Parathyroid adenoma (tissue), 2 donors: ENCODE measurements at regions not wholly inside any gene's neighbourhood (a gene's known extent, or its start where the extent isn't known, plus 50 kb on each side); places are given as distances from the start of the nearest gene placed in this dataset.

Source experiments
- H2AFZ ChIP-seq: fragments of 300-600 bp; sonication (generic); one replicate; pipeline ENCODE4 v1.7.0; 2017; ENCODE audit warnings: antibody characterized with exemption, mild to moderate bottlenecking
- H3K27ac ChIP-seq: fragments of 300-600 bp; sonication (generic); one replicate; pipeline ENCODE4 v1.7.0; 2017
- H3K27me3 ChIP-seq: fragments of 300-600 bp; sonication (generic); one replicate; pipeline ENCODE4 v1.7.0; 2017; ENCODE audit warnings: low read length; ENCODE audit not compliant: control insufficient read depth, insufficient read depth
- H3K36me3 ChIP-seq: fragments of 300-600 bp; sonication (generic); one replicate; pipeline ENCODE4 v1.7.0; 2017; ENCODE audit warnings: low read length; ENCODE audit not compliant: control insufficient read depth, insufficient read depth
- H3K4me1 ChIP-seq: fragments of 300-600 bp; sonication (generic); one replicate; pipeline ENCODE4 v1.7.0; 2017; ENCODE audit warnings: control low read depth
- H3K4me2 ChIP-seq: fragments of 300-600 bp; sonication (generic); one replicate; pipeline ENCODE4 v1.7.0; 2017; ENCODE audit warnings: low read length
- H3K4me3 ChIP-seq: fragments of 300-600 bp; sonication (generic); one replicate; pipeline ENCODE4 v1.7.0; 2017; ENCODE audit warnings: low read depth, low read length
- H3K79me2 ChIP-seq: fragments of 300-600 bp; sonication (generic); one replicate; pipeline ENCODE4 v1.7.0; 2017; ENCODE audit warnings: control low read depth
- H3K9ac ChIP-seq: fragments of 300-600 bp; sonication (generic); one replicate; pipeline ENCODE4 v1.7.0; 2017; ENCODE audit warnings: mild to moderate bottlenecking
- H3K9me3 ChIP-seq: fragments of 300-600 bp; sonication (generic); one replicate; pipeline ENCODE4 v1.7.0; 2017; ENCODE audit warnings: low read length; ENCODE audit not compliant: control insufficient read depth
- CTCF ChIP-seq: fragments of 300-600 bp; sonication (generic); IDR thresholded peaks from one replicate; pipeline ENCODE4 v1.7.0; 2017; ENCODE audit warnings: antibody characterized with exemption, mild to moderate bottlenecking
- donor health status: primary hyperparathyroidism.

DNA sequence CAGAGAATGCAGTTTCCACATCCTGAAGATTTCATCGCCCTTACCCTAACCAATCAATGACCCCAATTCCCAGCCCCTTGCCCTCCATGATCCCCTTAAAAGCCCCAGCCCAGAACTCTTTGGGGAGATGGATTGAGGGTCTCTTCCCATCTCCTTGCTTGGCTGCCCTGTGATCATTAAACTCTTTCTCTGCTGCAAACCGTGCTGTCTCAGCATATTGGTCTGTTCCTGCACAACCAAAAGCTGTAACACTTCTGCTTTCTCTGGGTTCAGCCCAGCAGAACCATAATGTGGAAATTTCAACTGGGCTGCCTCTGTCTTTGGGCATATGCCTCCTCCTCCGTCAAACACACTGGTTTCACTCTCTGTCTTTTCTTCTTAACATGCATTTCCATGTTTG is 67.0 kb upstream of the NLRP1 start:
- Histone ChIP-seq H3K4me1 (no peaks in the 10 kb centered on the region), H3K9me3 (peaks cover 10% of the 10 kb centered on the region), H3K27me3 (no peaks in the 10 kb centered on the region), H3K27ac (no peak overlapping the region), H3K36me3 (no peaks in the 10 kb centered on the region), H3K4me2 (no peak overlapping the region), H3K9ac (no peak overlapping the region), H3K79me2 (no peaks in the 10 kb centered on the region), H2AFZ (no peak overlapping the region), H3K4me3 (no peak overlapping the region)
- no peak for TF ChIP-seq CTCF

DNA sequence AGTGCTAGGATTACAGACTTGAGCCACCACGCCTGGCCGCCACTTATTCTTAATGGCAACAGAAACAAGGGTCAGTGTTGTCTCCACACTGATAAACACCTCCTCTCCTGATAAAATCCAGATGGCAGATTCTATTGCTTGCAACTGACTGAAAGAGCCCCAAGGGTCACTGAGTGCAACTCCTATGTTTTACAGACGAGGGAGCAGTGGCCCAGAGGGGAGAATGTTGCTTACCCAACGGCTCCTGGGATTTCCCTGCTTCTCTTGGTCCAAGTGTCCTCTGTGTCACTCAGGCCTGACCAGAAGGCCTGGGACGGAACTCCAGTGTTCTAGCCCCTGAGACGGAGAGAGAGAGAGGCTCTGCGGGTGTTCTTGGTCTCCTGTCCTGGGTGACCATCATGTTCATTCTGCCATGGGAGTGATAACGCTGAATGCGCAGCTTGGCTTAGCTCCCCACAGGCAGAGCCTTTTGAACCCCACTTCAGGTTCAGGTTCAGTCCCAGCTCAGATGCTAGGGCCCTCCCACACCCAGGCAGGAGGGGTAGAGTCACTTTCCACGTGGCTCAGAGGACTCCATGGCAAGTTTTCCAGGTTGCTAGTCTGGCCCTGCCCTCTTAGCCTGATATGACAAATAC is 77.3 kb upstream of the NLRP1 start:
- Histone ChIP-seq H3K4me3 (no peak overlapping the region), H2AFZ (no peak overlapping the region), H3K27ac (no peak overlapping the region), H3K27me3 (no peaks in the 10 kb centered on the region), H3K36me3 (no peaks in the 10 kb centered on the region), H3K79me2 (no peaks in the 10 kb centered on the region), H3K9me3 (no peaks in the 10 kb centered on the region), H3K9ac (no peak overlapping the region), H3K4me1 (no peaks in the 10 kb centered on the region), H3K4me2 (no peak overlapping the region)
- TF ChIP-seq CTCF, result no peak

DNA sequence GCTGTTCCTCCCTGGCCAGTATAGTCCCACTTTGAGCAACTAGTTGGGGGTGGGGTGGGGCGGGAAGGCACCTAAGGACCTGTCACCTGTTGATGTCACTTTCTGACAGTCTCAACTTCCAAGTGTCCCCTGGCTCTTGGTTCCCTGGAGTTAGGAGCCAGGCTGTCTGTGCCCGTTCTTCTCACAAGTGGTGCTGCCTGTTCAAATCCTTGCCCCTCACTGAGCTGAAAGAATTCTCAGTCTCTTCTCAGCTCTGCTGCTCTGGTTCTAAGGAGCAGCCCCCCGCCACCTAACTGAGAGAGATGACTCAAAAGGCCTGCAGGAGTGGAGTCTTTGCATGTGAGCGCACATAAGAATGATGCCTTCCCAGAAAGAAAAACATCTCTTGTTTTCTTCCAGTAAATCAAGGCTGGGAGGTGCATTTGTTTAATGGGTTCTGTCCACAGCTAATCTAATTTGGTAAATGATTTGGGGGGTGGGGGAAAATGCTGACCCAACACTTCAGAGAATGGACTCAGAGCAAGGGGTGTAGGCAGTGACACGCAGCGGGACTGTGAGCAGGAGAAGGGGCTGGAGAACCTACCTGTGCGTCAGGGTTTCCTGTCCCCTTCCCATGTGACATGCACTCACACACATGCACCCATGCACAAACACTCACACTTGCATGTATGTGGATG is 78.2 kb upstream of the NLRP1 start:
- no peak for TF ChIP-seq CTCF
- Histone ChIP-seq H3K27ac (no peak overlapping the region), H3K4me2 (no peak overlapping the region), H3K79me2 (no peaks in the 10 kb centered on the region), H3K9me3 (no peaks in the 10 kb centered on the region), H2AFZ (no peak overlapping the region), H3K4me3 (no peak overlapping the region), H3K36me3 (no peaks in the 10 kb centered on the region), H3K4me1 (no peaks in the 10 kb centered on the region), H3K9ac (no peak overlapping the region), H3K27me3 (no peaks in the 10 kb centered on the region)

DNA sequence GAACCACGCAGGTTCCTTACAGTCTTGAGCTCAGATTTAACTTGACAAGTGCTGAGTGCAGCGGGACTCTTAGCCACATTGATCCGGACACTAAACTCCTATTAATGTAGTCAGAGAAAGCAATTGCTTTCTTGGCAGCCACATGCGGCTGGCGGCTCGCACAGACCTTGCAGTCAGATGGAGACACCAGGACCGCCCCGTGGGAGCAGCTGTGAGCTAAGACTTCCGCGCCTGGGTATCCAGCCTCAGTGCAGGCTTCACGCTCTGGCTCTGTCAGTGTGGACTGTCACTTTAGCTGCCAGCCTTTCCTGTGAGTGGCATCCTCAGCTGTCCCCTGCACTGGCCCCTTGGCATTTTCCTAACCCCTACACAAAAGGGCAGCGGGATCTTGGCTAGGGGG is 80.9 kb upstream of the NLRP1 start:
- H3K27ac ChIP-seq, result no peak overlapping the region
- no peaks in the 10 kb centered on the region for H3K9me3 ChIP-seq
- no peak overlapping the region for H3K9ac ChIP-seq
- H3K4me3 ChIP-seq, result no peak overlapping the region
- no peaks in the 10 kb centered on the region for H3K27me3 ChIP-seq
- no peaks in the 10 kb centered on the region for H3K4me1 ChIP-seq
- no peak overlapping the region for H2AFZ ChIP-seq
- H3K4me2 ChIP-seq, result no peak overlapping the region
- no peaks in the 10 kb centered on the region for H3K36me3 ChIP-seq
- TF ChIP-seq CTCF, result no peak
- H3K79me2 ChIP-seq, result no peaks in the 10 kb centered on the region

DNA sequence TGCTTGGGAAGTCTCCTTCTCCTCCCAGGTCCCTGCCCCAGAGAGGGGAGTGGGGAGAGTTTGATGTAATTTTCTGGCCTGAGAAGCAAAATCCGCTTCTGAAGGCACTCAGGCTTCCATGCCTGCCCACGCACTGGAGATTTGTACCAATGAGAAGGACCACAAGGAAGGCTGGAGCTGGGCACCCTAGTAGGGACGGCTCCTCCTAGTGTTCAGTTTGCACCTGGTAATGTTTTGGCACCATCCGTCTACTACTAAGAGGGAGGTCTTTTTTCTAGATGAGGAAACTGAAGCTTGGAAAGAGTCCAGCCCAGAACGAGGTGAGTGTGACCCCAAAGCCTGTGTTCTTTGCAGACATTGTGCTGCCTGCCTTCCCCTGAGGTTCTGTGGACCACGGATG is 83.6 kb upstream of the NLRP1 start:
- Histone ChIP-seq H3K9ac (no peak overlapping the region), H3K9me3 (no peaks in the 10 kb centered on the region), H2AFZ (no peak overlapping the region), H3K27me3 (no peaks in the 10 kb centered on the region), H3K79me2 (no peaks in the 10 kb centered on the region), H3K36me3 (no peaks in the 10 kb centered on the region), H3K4me1 (no peaks in the 10 kb centered on the region), H3K4me2 (no peak overlapping the region), H3K4me3 (no peak overlapping the region), H3K27ac (no peak overlapping the region)
- no peak for TF ChIP-seq CTCF
